Renal cortex interstitium (tissue), 11 donors: ENCODE measurements at regions not wholly inside any gene's neighbourhood (a gene's known extent, or its start where the extent isn't known, plus 50 kb on each side); places are given as distances from the start of the nearest gene placed in this dataset.

Experiments
- DNase-seq, 11 donors: peaks; one replicate each; pipeline ENCODE4 v3.0.0-alpha.2; 2013; ENCODE audit warnings: low read depth in 9 of 11, low spot score in 4 of 11; ENCODE audit errors: extremely low read depth in 1 of 11

GRCh38 chr15:61331019-61331418 is 101.9 kb upstream of the RORA start:
- no peak for DNase-seq

- no peak for DNase-seq
Measured at GRCh38 chr15:61327019-61327631, 98.0 kb upstream of the RORA start.

GRCh38 chr15:61319892-61320291 is 90.8 kb upstream of the RORA start:
- DNase-seq = no peak

- DNase-seq = no peak
Measured at GRCh38 chr15:61318802-61319525, 89.9 kb upstream of the RORA start.

GRCh38 chr15:61318301-61318700 is 89.2 kb upstream of the RORA start:
- no peak for DNase-seq

GRCh38 chr15:61315471-61315870 is 86.4 kb upstream of the RORA start:
- DNase-seq = no peak

- peak in 1 of 11 donors; percentile 14 for DNase-seq
Measured at GRCh38 chr15:61314427-61314826, 85.3 kb upstream of the RORA start.

GRCh38 chr15:61309617-61310016 is 80.5 kb upstream of the RORA start:
- no peak for DNase-seq

- peak in 6 of 11 donors; percentile 5 to 46 (median 20) for DNase-seq
Measured at GRCh38 chr15:61309031-61309511, 80.0 kb upstream of the RORA start.

GRCh38 chr15:61308437-61308836 is 79.3 kb upstream of the RORA start:
- no peak for DNase-seq

- DNase-seq = no peak
Measured at GRCh38 chr15:61307474-61307873, 78.4 kb upstream of the RORA start.

GRCh38 chr15:61301701-61302100 is 72.6 kb upstream of the RORA start:
- no peak for DNase-seq

- DNase-seq = peak in 4 of 11 donors; percentile 23 to 32 (median 30)
Measured at GRCh38 chr15:61299075-61299763, 70.1 kb upstream of the RORA start.

GRCh38 chr15:61295239-61295638 is 66.1 kb upstream of the RORA start:
- no peak for DNase-seq

GRCh38 chr15:61282661-61283060 is 53.6 kb upstream of the RORA start:
- no peak for DNase-seq

- no peak for DNase-seq
Measured at GRCh38 chr15:61281328-61281727, 52.2 kb upstream of the RORA start.
